ENCODE measurements at regions not wholly inside any gene's neighbourhood (a gene's known extent, or its start where the extent isn't known, plus 50 kb on each side); places are given as distances from the start of the nearest gene placed in this dataset.

- Histone ChIP-seq H3K9me3 (replicated peaks; ENCODE audit: control insufficient read depth, insufficient read depth, low read depth, low read length) (no peaks in the 10 kb centered on the region), H3K9ac (ENCODE audit: insufficient read depth in 1 of 2, low read depth in 2 of 2, low read length in 2 of 2) (no peak overlapping the region), H3K79me2 (ENCODE audit: control insufficient read depth, insufficient read depth, low read length) (no peaks in the 10 kb centered on the region), H3K9me1 (ENCODE audit: control insufficient read depth, insufficient read depth, low read length) (no peaks in the 10 kb centered on the region), H2AFZ (ENCODE audit: low read depth, low read length) (peak overlapping the region; percentile 35; the same call in 1 of the 2 replicates), H3K27ac (ENCODE audit: extremely low read depth, low read depth, low read length) (no peak overlapping the region), H3K4me1 (replicated peaks in 1 of 2; ENCODE audit: control insufficient read depth in 2 of 2, insufficient read depth in 2 of 2, low read length in 2 of 2) (no peaks in the 10 kb centered on the region; a peak in 1 of 5 replicates), H3K27me3 (ENCODE audit: control insufficient read depth in 2 of 2, insufficient read depth in 2 of 2, low read length in 2 of 2) (peaks cover 7 to 12% of the 10 kb centered on the region in 2 experiments; a peak in 4 of 5 replicates), H3K36me3 (ENCODE audit: control insufficient read depth, insufficient read depth, low read length) (no peaks in the 10 kb centered on the region), H4K20me1 (replicated peaks; ENCODE audit: control insufficient read depth, insufficient read depth, low read length) (no peaks in the 10 kb centered on the region), H3K4me2 (ENCODE audit: insufficient read depth, low read length) (peak overlapping the region; percentile 21; the same call in 1 of the 2 replicates), H3K4me3 (no peak overlapping the region)
- intact Hi-C loops (cut with micrococcal nuclease): loop anchor here (1.0 to 5.0 kb wide), 3 partner anchors 161 to 228 kb away; no protein-coding TSS in a partner anchor
- WGBS (ENCODE audit: insufficient coverage, low coverage, missing lambda C conversion rate): 5% methylated on average over 9 of the region's 9 CpGs
- peak; percentile 65 to 79 (median 70) for DNase-seq (ENCODE audit: extremely low read depth in 1 of 4, low spot score in 3 of 4)
- CTCF ChIA-PET (ENCODE audit: low intra/inter-chr PET ratio): interaction anchor here (1.6 kb wide), 1 partner anchor 227 kb away, joined by 4 read pairs; no protein-coding TSS in a partner anchor
- peak; percentile 72 for FAIRE-seq
- peak; percentile 93 for ATAC-seq
- in situ Hi-C loops (cut with MboI): loop anchor here (25.0 kb wide), 1 partner anchor 221 kb away; the partner anchor contains the start of gene TTC12
- no TSS peak for BruUV-seq (replicated peaks)
- POLR2A ChIA-PET: no interaction called here
- TF ChIP-seq CREB3 (tag; conservative IDR thresholded peaks at IDR 0.05; ENCODE audit: low read depth): no peak
- TF ChIP-seq RAD21 (CRISPR knock-in tag; conservative IDR thresholded peaks at IDR 0.05 in 1 of 2, IDR thresholded peaks at IDR 0.05 in 1 of 2): peak; percentile 73 to 79
- no peak for TF ChIP-seq SETDB1 (IDR thresholded peaks at IDR 0.05; ENCODE audit: low read length)
- no peak for TF ChIP-seq ZNF785 (CRISPR knock-in tag; IDR thresholded peaks at IDR 0.05)
- peak; percentile 79 to 87 (median 84) for TF ChIP-seq CTCF (IDR thresholded peaks at IDR 0.05 in 2 of 3, conservative IDR thresholded peaks at IDR 0.05 in 1 of 3; ENCODE audit: insufficient read depth in 2 of 3, low read depth in 1 of 3, low read length in 3 of 3)
- TF ChIP-seq KLF16 (IDR thresholded peaks at IDR 0.05): peak; percentile 37; the same call in 1 of the 2 replicates
- no peak for TF ChIP-seq RBM17 (IDR thresholded peaks at IDR 0.05; ENCODE audit: borderline replicate concordance, low read depth, low read length)
- no peak for TF ChIP-seq SAFB2 (IDR thresholded peaks at IDR 0.05; ENCODE audit: borderline replicate concordance, low read depth, low read length, severe bottlenecking)
- peak; percentile 62; the same call in 1 of the 2 replicates for TF ChIP-seq SPI1 (IDR thresholded peaks at IDR 0.05; ENCODE audit: borderline replicate concordance, low read depth, low read length)
- no peak for TF ChIP-seq CREM (IDR thresholded peaks at IDR 0.05; ENCODE audit: low read depth)
Measured at GRCh38 chr11:113532697-113533424, 57.7 kb upstream of the DRD2 start.

All from K562 (cell line).